Neuron (in vitro differentiated cells): ENCODE measurements at regions not wholly inside any gene's neighbourhood (a gene's known extent, or its start where the extent isn't known, plus 50 kb on each side); places are given as distances from the start of the nearest gene placed in this dataset.

Experiments used
- H2AFZ ChIP-seq: one replicate; pipeline ENCODE4 v1.6.1; 2013; ENCODE audit warnings: low read depth, mild to moderate bottlenecking, inconsistent platforms, low read length, moderate library complexity
- H3K27me3 ChIP-seq: one replicate; pipeline ENCODE4 v1.6.1; 2013; ENCODE audit warnings: low read length; ENCODE audit not compliant: insufficient read depth
- H3K36me3 ChIP-seq: one replicate; pipeline ENCODE4 v1.6.1; 2013; ENCODE audit warnings: low read length; ENCODE audit not compliant: insufficient read depth
- H3K4me1 ChIP-seq: one replicate; pipeline ENCODE4 v1.6.1; 2013; ENCODE audit warnings: low read length; ENCODE audit not compliant: insufficient read depth
- H3K4me3 ChIP-seq: 2 replicates; pipeline ENCODE4 v1.5.1; 2013; ENCODE audit warnings: mild to moderate bottlenecking, low read length, moderate library complexity
- H3K9me3 ChIP-seq: one replicate; pipeline ENCODE4 v1.6.1; 2013; ENCODE audit warnings: low read length

DNA sequence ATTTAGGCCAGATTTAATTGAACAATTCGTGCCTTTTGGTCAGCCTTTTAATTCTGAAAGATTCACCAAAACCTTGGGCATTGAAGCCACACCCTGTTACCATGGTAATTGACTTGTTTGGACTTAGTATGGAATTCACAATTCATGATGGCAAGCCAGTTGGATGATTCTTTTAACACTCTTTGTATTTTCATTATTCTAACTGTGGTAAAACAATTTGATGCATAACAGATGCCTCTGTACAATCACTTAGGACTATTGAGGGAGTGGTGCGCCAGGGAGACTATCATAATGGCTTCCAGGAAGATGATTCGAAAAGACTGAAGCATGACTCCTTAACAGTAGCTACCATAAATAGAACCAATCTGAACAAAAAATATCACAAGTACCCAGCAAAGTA, 381.1 kb upstream of the ADAMTS16 start:
- Histone ChIP-seq H2AFZ (no peak overlapping the region), H3K27me3 (peaks cover 1% of the 10 kb centered on the region), H3K4me1 (no peaks in the 10 kb centered on the region), H3K4me3 (no peak overlapping the region), H3K36me3 (no peaks in the 10 kb centered on the region), H3K9me3 (no peaks in the 10 kb centered on the region)

- Histone ChIP-seq H3K9me3 (no peaks in the 10 kb centered on the region), H3K27me3 (no peaks in the 10 kb centered on the region), H3K4me1 (no peaks in the 10 kb centered on the region)
These were observed 377.8 kb upstream of the ADAMTS16 start for GRCh38 chr5:4762316-4762715.

DNA sequence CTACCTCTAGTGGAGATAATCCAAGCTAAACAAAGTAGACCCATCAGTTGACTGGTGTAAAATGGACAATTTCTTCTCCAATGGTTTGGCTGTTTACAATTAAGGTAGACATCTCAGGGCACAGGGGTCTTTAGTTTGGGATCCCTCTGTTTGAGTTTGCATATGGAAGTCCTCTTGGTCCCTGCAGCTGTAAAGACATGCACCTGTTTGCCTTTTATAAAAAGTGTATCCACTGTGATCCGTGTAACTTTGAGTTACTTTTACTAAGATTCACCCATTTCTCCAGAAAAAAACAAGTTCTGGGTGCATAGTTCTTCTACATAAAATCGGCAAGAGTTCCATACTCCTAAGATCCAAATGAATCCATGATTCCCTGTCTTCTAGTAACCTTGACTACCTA, 374.7 kb upstream of the ADAMTS16 start:
- Histone ChIP-seq H3K4me3 (no peak overlapping the region), H3K36me3 (no peaks in the 10 kb centered on the region), H3K4me1 (no peaks in the 10 kb centered on the region), H3K9me3 (no peaks in the 10 kb centered on the region), H2AFZ (no peak overlapping the region), H3K27me3 (no peaks in the 10 kb centered on the region)

More at GRCh38 chr5:4762316-4762715, 377.8 kb upstream of the ADAMTS16 start:
- no peaks in the 10 kb centered on the region for H3K36me3 ChIP-seq
- H3K4me3 ChIP-seq = no peak overlapping the region
- no peak overlapping the region for H2AFZ ChIP-seq

DNA sequence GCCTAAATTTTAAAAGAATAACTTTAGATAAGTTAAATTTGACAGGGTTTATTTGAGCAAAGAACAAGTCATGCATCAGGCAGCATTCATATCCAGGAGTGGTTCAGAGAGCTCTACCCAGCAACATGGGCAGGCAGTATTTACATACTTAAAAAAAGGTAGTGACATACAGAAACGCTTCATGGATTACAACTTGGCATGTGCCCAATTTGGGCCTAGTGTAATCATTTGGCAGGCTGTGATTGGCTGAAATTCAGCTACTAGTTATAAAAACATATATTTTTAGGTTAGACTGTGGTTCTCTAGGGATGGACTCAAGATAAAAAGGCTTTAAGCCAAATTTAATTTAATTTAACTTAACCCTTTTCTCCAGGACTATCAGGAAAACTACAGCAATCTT, 374.0 kb upstream of the ADAMTS16 start:
- H3K27me3 ChIP-seq = no peaks in the 10 kb centered on the region
- no peak overlapping the region for H3K4me3 ChIP-seq
- no peaks in the 10 kb centered on the region for H3K36me3 ChIP-seq
- no peaks in the 10 kb centered on the region for H3K9me3 ChIP-seq
- H3K4me1 ChIP-seq = no peaks in the 10 kb centered on the region
- H2AFZ ChIP-seq = no peak overlapping the region

GRCh38 chr5:4772591-4772990, 367.5 kb upstream of the ADAMTS16 start:
- Histone ChIP-seq H3K4me1 (no peaks in the 10 kb centered on the region), H3K4me3 (no peak overlapping the region), H3K36me3 (no peaks in the 10 kb centered on the region), H3K9me3 (no peaks in the 10 kb centered on the region), H2AFZ (no peak overlapping the region), H3K27me3 (no peaks in the 10 kb centered on the region)

DNA sequence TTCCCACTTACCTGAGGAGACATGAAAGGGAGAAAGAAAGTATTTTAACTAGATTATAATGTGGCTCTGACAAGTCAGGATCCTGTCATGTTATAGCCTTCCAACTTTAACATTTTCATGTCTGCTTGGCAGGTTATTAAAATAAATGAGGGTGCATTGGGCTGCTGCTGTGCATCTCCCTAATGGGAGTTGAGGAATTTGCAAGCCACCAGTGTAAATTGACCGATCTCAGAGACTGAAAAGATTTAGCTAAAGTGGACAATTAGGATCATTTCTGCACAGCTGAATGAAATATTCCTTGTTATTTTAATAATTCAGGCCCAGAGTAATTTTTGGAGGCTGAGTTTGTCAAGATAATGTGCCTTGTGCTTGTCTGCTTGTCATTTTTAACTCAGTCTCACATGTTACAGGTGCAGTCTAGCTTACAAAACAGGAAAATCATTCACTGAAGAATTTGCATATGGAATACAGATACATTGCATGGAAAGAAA, 366.3 kb upstream of the ADAMTS16 start:
- Histone ChIP-seq H3K9me3 (no peaks in the 10 kb centered on the region), H3K4me1 (no peaks in the 10 kb centered on the region), H3K36me3 (no peaks in the 10 kb centered on the region), H3K27me3 (no peaks in the 10 kb centered on the region), H2AFZ (no peak overlapping the region), H3K4me3 (no peak overlapping the region)

DNA sequence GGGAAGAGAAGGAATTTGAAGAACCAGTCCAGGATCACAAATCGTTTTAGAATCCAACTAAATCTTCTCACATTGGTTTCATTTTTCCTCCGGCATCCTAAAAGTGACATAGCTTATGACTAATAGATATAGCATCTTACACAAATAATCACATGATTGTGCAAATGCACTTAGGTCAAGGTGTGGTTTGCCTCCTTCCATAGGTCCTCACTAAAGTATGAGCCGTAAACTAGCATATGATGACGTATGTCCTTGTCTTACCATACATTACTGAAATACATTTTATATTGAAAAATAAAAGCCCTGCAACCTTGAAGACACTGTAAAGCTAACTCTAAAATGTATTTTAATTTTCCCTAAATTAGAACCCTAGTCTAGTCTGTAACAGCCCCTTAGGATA, 362.7 kb upstream of the ADAMTS16 start:
- H3K27me3 ChIP-seq = no peaks in the 10 kb centered on the region
- no peak overlapping the region for H2AFZ ChIP-seq
- H3K36me3 ChIP-seq = no peaks in the 10 kb centered on the region
- no peaks in the 10 kb centered on the region for H3K4me1 ChIP-seq
- no peaks in the 10 kb centered on the region for H3K9me3 ChIP-seq
- H3K4me3 ChIP-seq = no peak overlapping the region

- Histone ChIP-seq H3K36me3 (no peaks in the 10 kb centered on the region), H3K27me3 (no peaks in the 10 kb centered on the region), H2AFZ (no peak overlapping the region), H3K4me3 (no peak overlapping the region), H3K4me1 (no peaks in the 10 kb centered on the region), H3K9me3 (no peaks in the 10 kb centered on the region)
These were observed 359.5 kb upstream of the ADAMTS16 start for GRCh38 chr5:4780633-4781032.

DNA sequence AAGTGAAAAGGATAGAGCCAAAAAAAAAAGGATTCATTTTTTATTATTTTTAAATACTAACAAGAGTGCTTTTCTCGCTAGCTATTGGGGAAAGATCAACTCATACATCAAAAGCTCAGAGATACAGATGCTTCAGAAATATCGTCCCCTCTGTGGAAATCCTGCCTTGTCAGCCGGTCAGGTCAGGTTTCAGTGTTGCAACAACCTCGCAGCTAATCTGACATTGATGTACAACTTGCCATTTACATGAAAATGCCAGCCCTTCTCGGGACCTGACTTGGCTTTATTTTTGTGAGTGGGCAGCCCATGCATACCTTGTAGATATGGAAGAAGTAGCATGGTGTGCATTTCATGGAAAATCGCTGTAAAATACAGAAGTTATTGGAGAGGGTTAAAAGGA, 358.8 kb upstream of the ADAMTS16 start:
- H3K27me3 ChIP-seq = no peaks in the 10 kb centered on the region
- no peak overlapping the region for H2AFZ ChIP-seq
- no peaks in the 10 kb centered on the region for H3K4me1 ChIP-seq
- no peak overlapping the region for H3K4me3 ChIP-seq
- no peaks in the 10 kb centered on the region for H3K36me3 ChIP-seq
- no peaks in the 10 kb centered on the region for H3K9me3 ChIP-seq

- H3K4me3 ChIP-seq = no peak overlapping the region
- H2AFZ ChIP-seq = no peak overlapping the region
- no peaks in the 10 kb centered on the region for H3K27me3 ChIP-seq
These were observed 354.2 kb upstream of the ADAMTS16 start for GRCh38 chr5:4785971-4786370.

DNA sequence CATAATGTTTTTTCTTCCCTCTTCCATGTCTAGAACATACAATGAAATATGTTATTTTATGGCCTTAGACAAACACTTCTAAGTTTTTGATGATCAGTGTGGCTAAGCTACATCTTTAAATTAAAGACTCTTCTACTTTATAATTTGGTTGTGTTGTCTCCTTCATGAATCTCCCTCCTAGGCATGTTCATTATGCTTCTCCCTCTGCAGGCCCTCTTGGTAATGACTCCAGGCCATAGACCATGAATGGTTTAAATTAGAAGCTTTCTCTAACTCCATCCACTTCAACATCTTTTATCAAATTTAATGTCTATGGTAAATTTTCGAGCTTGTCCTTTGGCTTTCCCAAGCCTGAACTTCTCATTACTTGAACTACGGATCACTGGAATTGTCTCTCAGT, 342.7 kb upstream of the ADAMTS16 start:
- Histone ChIP-seq H3K9me3 (no peaks in the 10 kb centered on the region), H3K36me3 (no peaks in the 10 kb centered on the region), H3K27me3 (no peaks in the 10 kb centered on the region), H3K4me1 (no peaks in the 10 kb centered on the region), H2AFZ (no peak overlapping the region), H3K4me3 (no peak overlapping the region)

More at GRCh38 chr5:4785971-4786370, 354.2 kb upstream of the ADAMTS16 start:
- Histone ChIP-seq H3K36me3 (no peaks in the 10 kb centered on the region), H3K9me3 (no peaks in the 10 kb centered on the region), H3K4me1 (no peaks in the 10 kb centered on the region)

DNA sequence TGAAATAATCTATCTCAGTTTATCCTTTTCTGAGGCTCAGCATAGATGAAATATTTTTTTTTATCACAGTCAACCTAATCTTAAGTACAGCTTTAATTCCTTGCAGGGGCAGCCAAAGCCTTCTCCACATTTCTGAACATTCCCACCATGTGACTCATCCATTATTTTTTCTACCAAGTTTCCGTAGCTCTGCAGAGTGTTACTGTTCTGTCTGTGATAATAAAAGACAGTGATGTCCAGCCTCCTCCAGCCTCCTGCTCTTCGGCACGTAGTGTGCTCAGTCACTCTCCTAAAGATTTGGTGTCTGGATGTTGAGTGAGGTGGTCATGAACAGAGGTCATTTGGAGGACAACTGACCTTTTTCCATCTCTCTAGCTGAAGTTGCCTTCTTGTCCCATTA, 338.1 kb upstream of the ADAMTS16 start:
- no peaks in the 10 kb centered on the region for H3K27me3 ChIP-seq
- no peaks in the 10 kb centered on the region for H3K9me3 ChIP-seq
- no peak overlapping the region for H3K4me3 ChIP-seq
- H2AFZ ChIP-seq = no peak overlapping the region
- H3K36me3 ChIP-seq = no peaks in the 10 kb centered on the region
- no peaks in the 10 kb centered on the region for H3K4me1 ChIP-seq

- Histone ChIP-seq H3K4me3 (no peak overlapping the region), H3K36me3 (no peaks in the 10 kb centered on the region), H2AFZ (no peak overlapping the region), H3K4me1 (no peaks in the 10 kb centered on the region), H3K9me3 (no peaks in the 10 kb centered on the region), H3K27me3 (no peaks in the 10 kb centered on the region)
These were observed 335.3 kb upstream of the ADAMTS16 start for GRCh38 chr5:4804691-4805360.

GRCh38 chr5:4815002-4815401, 325.1 kb upstream of the ADAMTS16 start:
- Histone ChIP-seq H3K36me3 (no peaks in the 10 kb centered on the region), H3K4me1 (no peaks in the 10 kb centered on the region), H3K9me3 (no peaks in the 10 kb centered on the region), H2AFZ (no peak overlapping the region), H3K27me3 (no peaks in the 10 kb centered on the region), H3K4me3 (no peak overlapping the region)
